ENCODE measurements at regions not wholly inside any gene's neighbourhood (a gene's known extent, or its start where the extent isn't known, plus 50 kb on each side); places are given as distances from the start of the nearest gene placed in this dataset.

- no peak overlapping the region for H3K27ac Mint-ChIP-seq
- no peak overlapping the region for H3K4me3 Mint-ChIP-seq
- DNase-seq (no peak), ATAC-seq (no peak)
- peaks cover 8% of the 10 kb centered on the region for H3K9me3 Mint-ChIP-seq
- H3K4me1 Mint-ChIP-seq = no peaks in the 10 kb centered on the region
- H3K36me3 Mint-ChIP-seq (ENCODE audit: low read depth) = peaks cover 3% of the 10 kb centered on the region
- H3K27me3 Mint-ChIP-seq = peaks cover 2% of the 10 kb centered on the region
These were observed 96.1 kb upstream of the ZEB2 start for GRCh38 chr2:144615866-144616565.

- H3K27ac Mint-ChIP-seq = no peak overlapping the region
- H3K9me3 Mint-ChIP-seq = no peaks in the 10 kb centered on the region
- H3K4me1 Mint-ChIP-seq = peaks cover 6% of the 10 kb centered on the region
- H3K27me3 Mint-ChIP-seq = peaks cover 1% of the 10 kb centered on the region
- no peak overlapping the region for H3K4me3 Mint-ChIP-seq
- H3K36me3 Mint-ChIP-seq (ENCODE audit: low read depth) = no peaks in the 10 kb centered on the region
- ATAC-seq (no peak), DNase-seq (no peak)
These were observed 88.1 kb upstream of the ZEB2 start for GRCh38 chr2:144607891-144608521.

- Mint-ChIP-seq H3K4me3 (no peak overlapping the region), H3K27me3 (peaks cover 1% of the 10 kb centered on the region), H3K9me3 (no peaks in the 10 kb centered on the region)
These were observed 87.2 kb upstream of the ZEB2 start for GRCh38 chr2:144607099-144607498.

GRCh38 chr2:144606466-144607095, 86.7 kb upstream of the ZEB2 start:
- peaks cover 1% of the 10 kb centered on the region for H3K27me3 Mint-ChIP-seq
- DNase-seq (no peak), ATAC-seq (no peak)
- H3K27ac Mint-ChIP-seq = no peak overlapping the region
- H3K4me3 Mint-ChIP-seq = no peak overlapping the region
- no peaks in the 10 kb centered on the region for H3K9me3 Mint-ChIP-seq
- peaks cover 6% of the 10 kb centered on the region for H3K4me1 Mint-ChIP-seq
- no peaks in the 10 kb centered on the region for H3K36me3 Mint-ChIP-seq (ENCODE audit: low read depth)

More at GRCh38 chr2:144607099-144607498, 87.2 kb upstream of the ZEB2 start:
- DNase-seq = no peak
- Mint-ChIP-seq H3K4me1 (peaks cover 6% of the 10 kb centered on the region), H3K27ac (no peak overlapping the region), H3K36me3 (ENCODE audit: low read depth) (no peaks in the 10 kb centered on the region)
- ATAC-seq = no peak

GRCh38 chr2:144605231-144605840, 85.4 kb upstream of the ZEB2 start:
- Mint-ChIP-seq H3K27ac (no peak overlapping the region), H3K4me3 (no peak overlapping the region), H3K9me3 (no peaks in the 10 kb centered on the region), H3K4me1 (peaks cover 6% of the 10 kb centered on the region), H3K27me3 (peaks cover 3% of the 10 kb centered on the region), H3K36me3 (ENCODE audit: low read depth) (no peaks in the 10 kb centered on the region)
- ATAC-seq = no peak
- no peak for DNase-seq

GRCh38 chr2:144603334-144603733, 83.4 kb upstream of the ZEB2 start:
- Mint-ChIP-seq H3K27ac (no peak overlapping the region), H3K4me1 (peaks cover 6% of the 10 kb centered on the region), H3K4me3 (no peak overlapping the region), H3K36me3 (ENCODE audit: low read depth) (no peaks in the 10 kb centered on the region), H3K9me3 (no peaks in the 10 kb centered on the region), H3K27me3 (peaks cover 8% of the 10 kb centered on the region)
- DNase-seq (no peak), ATAC-seq (no peak)

- peaks cover 8% of the 10 kb centered on the region for H3K27me3 Mint-ChIP-seq
- peaks cover 10% of the 10 kb centered on the region for H3K4me1 Mint-ChIP-seq
- H3K4me3 Mint-ChIP-seq = no peak overlapping the region
- no peak overlapping the region for H3K27ac Mint-ChIP-seq
- ATAC-seq (no peak), DNase-seq (no peak)
- peaks cover 2% of the 10 kb centered on the region for H3K36me3 Mint-ChIP-seq (ENCODE audit: low read depth)
- H3K9me3 Mint-ChIP-seq = peaks cover 3% of the 10 kb centered on the region
These were observed 79.0 kb upstream of the ZEB2 start for GRCh38 chr2:144598906-144599305.

GRCh38 chr2:144597894-144598593, 78.1 kb upstream of the ZEB2 start:
- Mint-ChIP-seq H3K36me3 (ENCODE audit: low read depth) (peaks cover 2% of the 10 kb centered on the region), H3K4me1 (peaks cover 10% of the 10 kb centered on the region), H3K9me3 (peaks cover 3% of the 10 kb centered on the region), H3K4me3 (no peak overlapping the region), H3K27ac (no peak overlapping the region), H3K27me3 (peaks cover 8% of the 10 kb centered on the region)
- DNase-seq (no peak), ATAC-seq (no peak)

GRCh38 chr2:144597388-144597787, 77.5 kb upstream of the ZEB2 start:
- peaks cover 2% of the 10 kb centered on the region for H3K36me3 Mint-ChIP-seq (ENCODE audit: low read depth)
- DNase-seq (no peak), ATAC-seq (no peak)
- no peak overlapping the region for H3K27ac Mint-ChIP-seq
- H3K4me3 Mint-ChIP-seq = no peak overlapping the region
- peaks cover 10% of the 10 kb centered on the region for H3K4me1 Mint-ChIP-seq
- peaks cover 8% of the 10 kb centered on the region for H3K27me3 Mint-ChIP-seq
- peaks cover 3% of the 10 kb centered on the region for H3K9me3 Mint-ChIP-seq

- no peak for ATAC-seq
- no peak for DNase-seq
- H3K27me3 Mint-ChIP-seq = peaks cover 8% of the 10 kb centered on the region
These were observed 76.4 kb upstream of the ZEB2 start for GRCh38 chr2:144596073-144596871.

GRCh38 chr2:144595686-144596072, 75.8 kb upstream of the ZEB2 start:
- H3K36me3 Mint-ChIP-seq (ENCODE audit: low read depth) = peaks cover 2% of the 10 kb centered on the region
- H3K9me3 Mint-ChIP-seq = peaks cover 3% of the 10 kb centered on the region
- H3K4me1 Mint-ChIP-seq = peaks cover 10% of the 10 kb centered on the region
- H3K27me3 Mint-ChIP-seq = peaks cover 7% of the 10 kb centered on the region
- H3K4me3 Mint-ChIP-seq = no peak overlapping the region
- DNase-seq = no peak
- ATAC-seq = no peak
- H3K27ac Mint-ChIP-seq = no peak overlapping the region

More at GRCh38 chr2:144596073-144596871, 76.4 kb upstream of the ZEB2 start:
- H3K4me3 Mint-ChIP-seq = no peak overlapping the region
- H3K9me3 Mint-ChIP-seq = peaks cover 3% of the 10 kb centered on the region
- H3K4me1 Mint-ChIP-seq = peaks cover 10% of the 10 kb centered on the region
- H3K27ac Mint-ChIP-seq = no peak overlapping the region
- H3K36me3 Mint-ChIP-seq (ENCODE audit: low read depth) = peaks cover 2% of the 10 kb centered on the region

GRCh38 chr2:144595279-144595678, 75.4 kb upstream of the ZEB2 start:
- H3K4me3 Mint-ChIP-seq = no peak overlapping the region

GRCh38 chr2:144593803-144594202, 73.9 kb upstream of the ZEB2 start:
- ATAC-seq (no peak), DNase-seq (no peak)
- Mint-ChIP-seq H3K27me3 (peaks cover 2% of the 10 kb centered on the region), H3K4me1 (peaks cover 10% of the 10 kb centered on the region), H3K4me3 (no peak overlapping the region), H3K36me3 (ENCODE audit: low read depth) (peaks cover 2% of the 10 kb centered on the region), H3K9me3 (peaks cover 3% of the 10 kb centered on the region), H3K27ac (no peak overlapping the region)

More at GRCh38 chr2:144595279-144595678, 75.4 kb upstream of the ZEB2 start:
- Mint-ChIP-seq H3K9me3 (peaks cover 3% of the 10 kb centered on the region), H3K27me3 (peaks cover 7% of the 10 kb centered on the region), H3K4me1 (peaks cover 10% of the 10 kb centered on the region), H3K36me3 (ENCODE audit: low read depth) (peaks cover 2% of the 10 kb centered on the region), H3K27ac (no peak overlapping the region)
- no peak for ATAC-seq
- DNase-seq = no peak
